Neural progenitor cell (in vitro differentiated cells): ENCODE measurements at regions not wholly inside any gene's neighbourhood (a gene's known extent, or its start where the extent isn't known, plus 50 kb on each side); places are given as distances from the start of the nearest gene placed in this dataset.

Experiments
- EZH2 ChIP-seq: fragments of 200-600 bp; sonication (generic); IDR thresholded peaks from 2 replicates; pipeline ENCODE4 v1.6.1; 2017; ENCODE audit warnings: antibody characterized with exemption, mild to moderate bottlenecking, moderate library complexity
- TF ChIP-seq, protein P1 (sequence below): fragments of 200-600 bp; sonication (generic); IDR thresholded peaks from 2 replicates; pipeline ENCODE4 v1.5.1; 2017; ENCODE audit warnings: antibody characterized with exemption, mild to moderate bottlenecking

DNA sequence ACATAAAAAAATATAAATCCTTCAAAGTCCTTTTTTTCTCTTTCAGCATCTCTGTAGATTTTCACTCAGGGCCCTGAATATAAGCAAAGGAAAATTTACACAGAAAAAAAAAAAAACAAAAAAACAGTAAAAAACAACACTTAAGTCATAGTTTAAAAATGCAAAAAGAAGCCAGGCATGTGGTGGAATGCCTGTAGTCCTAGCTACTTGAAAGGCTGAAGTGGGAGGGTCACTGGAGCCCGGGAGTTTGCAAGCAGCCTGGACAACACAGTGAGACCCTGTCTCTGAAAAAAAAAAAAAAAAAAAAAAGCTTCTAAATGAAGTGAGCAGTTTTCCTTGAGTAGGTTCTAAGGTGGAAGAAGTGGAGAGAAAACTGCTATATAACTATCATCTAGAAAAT lies 55.0 kb upstream of the BNC2 start:
- TF ChIP-seq, protein P1, sequence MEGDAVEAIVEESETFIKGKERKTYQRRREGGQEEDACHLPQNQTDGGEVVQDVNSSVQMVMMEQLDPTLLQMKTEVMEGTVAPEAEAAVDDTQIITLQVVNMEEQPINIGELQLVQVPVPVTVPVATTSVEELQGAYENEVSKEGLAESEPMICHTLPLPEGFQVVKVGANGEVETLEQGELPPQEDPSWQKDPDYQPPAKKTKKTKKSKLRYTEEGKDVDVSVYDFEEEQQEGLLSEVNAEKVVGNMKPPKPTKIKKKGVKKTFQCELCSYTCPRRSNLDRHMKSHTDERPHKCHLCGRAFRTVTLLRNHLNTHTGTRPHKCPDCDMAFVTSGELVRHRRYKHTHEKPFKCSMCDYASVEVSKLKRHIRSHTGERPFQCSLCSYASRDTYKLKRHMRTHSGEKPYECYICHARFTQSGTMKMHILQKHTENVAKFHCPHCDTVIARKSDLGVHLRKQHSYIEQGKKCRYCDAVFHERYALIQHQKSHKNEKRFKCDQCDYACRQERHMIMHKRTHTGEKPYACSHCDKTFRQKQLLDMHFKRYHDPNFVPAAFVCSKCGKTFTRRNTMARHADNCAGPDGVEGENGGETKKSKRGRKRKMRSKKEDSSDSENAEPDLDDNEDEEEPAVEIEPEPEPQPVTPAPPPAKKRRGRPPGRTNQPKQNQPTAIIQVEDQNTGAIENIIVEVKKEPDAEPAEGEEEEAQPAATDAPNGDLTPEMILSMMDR, result no peak
- no peak for TF ChIP-seq EZH2
